ENCODE measurements at regions not wholly inside any gene's neighbourhood (a gene's known extent, or its start where the extent isn't known, plus 50 kb on each side); places are given as distances from the start of the nearest gene placed in this dataset.

- intact Hi-C loops (cut with DNase I; ENCODE audit: low total_unique reads) (no loop called here), in situ Hi-C loops (cut with MboI; ENCODE audit: low pct_ligation_motif_present in 1 of 4, low pct_unique_long_range_greater_than_20kb in 1 of 4, low sequenced_read_pairs in 3 of 4) (no loop called here)
- WGBS, 2 donors (ENCODE audit: low coverage in 1 of 2) = 87 to 95% methylated on average over 11 of the region's 11 CpGs
- no peaks in the 10 kb centered on the region for H3K9me3 ChIP-seq
- H3K27ac ChIP-seq = no peak overlapping the region
- no peaks in the 10 kb centered on the region for H3K36me3 ChIP-seq
- no peaks in the 10 kb centered on the region for H3K27me3 ChIP-seq
- H3K4me1 ChIP-seq = peaks cover 0 to 30% (median 4%) of the 10 kb centered on the region in 4 donors
- DNase-seq = no peak
- TF ChIP-seq POLR2A (IDR thresholded peaks at IDR 0.05) = no peak
- TF ChIP-seq CTCF (IDR thresholded peaks at IDR 0.05) = no peak
- no peak for TF ChIP-seq EP300 (IDR thresholded peaks at IDR 0.05; ENCODE audit: low read depth)
- no peak for TF ChIP-seq POLR2AphosphoS5 (IDR thresholded peaks at IDR 0.05)
- no peak overlapping the region for H3K4me3 ChIP-seq
Measured at GRCh38 chr6:150721418-150722266, 122.0 kb downstream of the PLEKHG1 start.

GRCh38 chr6:150722614-150723344, 123.1 kb downstream of the PLEKHG1 start:
- WGBS, 2 donors (ENCODE audit: low coverage in 1 of 2) = 72 to 79% methylated on average over 7 to 9 of the region's 9 CpGs
- intact Hi-C loops (cut with DNase I; ENCODE audit: low total_unique reads) = no loop called here
- Histone ChIP-seq H3K36me3 (no peaks in the 10 kb centered on the region), H3K27me3 (no peaks in the 10 kb centered on the region), H3K4me3 (no peak overlapping the region), H3K27ac (no peak overlapping the region), H3K9me3 (no peaks in the 10 kb centered on the region), H3K4me1 (peaks cover 0 to 30% (median 4%) of the 10 kb centered on the region in 4 donors)
- TF ChIP-seq POLR2AphosphoS5 (IDR thresholded peaks at IDR 0.05) (no peak), CTCF (IDR thresholded peaks at IDR 0.05) (no peak), POLR2A (IDR thresholded peaks at IDR 0.05) (no peak), EP300 (IDR thresholded peaks at IDR 0.05; ENCODE audit: low read depth) (no peak)
- in situ Hi-C loops (cut with MboI; ENCODE audit: low pct_ligation_motif_present in 1 of 4, low pct_unique_long_range_greater_than_20kb in 1 of 4, low sequenced_read_pairs in 3 of 4) = no loop called here
- no peak for DNase-seq

GRCh38 chr6:150723345-150723658, 123.6 kb downstream of the PLEKHG1 start:
- H3K4me1 ChIP-seq = peaks cover 0 to 30% (median 4%) of the 10 kb centered on the region in 4 donors
- TF ChIP-seq POLR2AphosphoS5 (IDR thresholded peaks at IDR 0.05) = no peak
- no peak for TF ChIP-seq POLR2A (IDR thresholded peaks at IDR 0.05)
- no peak for TF ChIP-seq CTCF (IDR thresholded peaks at IDR 0.05)
- no peak for TF ChIP-seq EP300 (IDR thresholded peaks at IDR 0.05; ENCODE audit: low read depth)
- in situ Hi-C loops (cut with MboI; ENCODE audit: low pct_ligation_motif_present in 1 of 4, low pct_unique_long_range_greater_than_20kb in 1 of 4, low sequenced_read_pairs in 3 of 4) = no loop called here
- no peak overlapping the region for H3K4me3 ChIP-seq
- intact Hi-C loops (cut with DNase I; ENCODE audit: low total_unique reads) = no loop called here
- no peak for DNase-seq
- H3K27ac ChIP-seq = no peak overlapping the region
- H3K27me3 ChIP-seq = no peaks in the 10 kb centered on the region
- no peaks in the 10 kb centered on the region for H3K9me3 ChIP-seq
- H3K36me3 ChIP-seq = no peaks in the 10 kb centered on the region

- no peak for DNase-seq
- no peaks in the 10 kb centered on the region for H3K27me3 ChIP-seq
- H3K36me3 ChIP-seq = no peaks in the 10 kb centered on the region
- peaks cover 0 to 30% (median 4%) of the 10 kb centered on the region in 4 donors for H3K4me1 ChIP-seq
- intact Hi-C loops (cut with DNase I; ENCODE audit: low total_unique reads) (no loop called here), in situ Hi-C loops (cut with MboI; ENCODE audit: low pct_ligation_motif_present in 1 of 4, low pct_unique_long_range_greater_than_20kb in 1 of 4, low sequenced_read_pairs in 3 of 4) (no loop called here)
- TF ChIP-seq POLR2A (IDR thresholded peaks at IDR 0.05) (no peak), CTCF (IDR thresholded peaks at IDR 0.05) (no peak), POLR2AphosphoS5 (IDR thresholded peaks at IDR 0.05) (no peak), EP300 (IDR thresholded peaks at IDR 0.05; ENCODE audit: low read depth) (no peak)
- WGBS, 2 donors (ENCODE audit: low coverage in 1 of 2) = 93% methylated on average over 2 of the region's 2 CpGs; no CpG with 5 or more reads in 1 of the 2 donors
- no peak overlapping the region for H3K4me3 ChIP-seq
- H3K9me3 ChIP-seq = no peaks in the 10 kb centered on the region
- no peak overlapping the region for H3K27ac ChIP-seq
Measured at GRCh38 chr6:150723857-150724256, 124.2 kb downstream of the PLEKHG1 start.
